ENCODE measurements at regions not wholly inside any gene's neighbourhood (a gene's known extent, or its start where the extent isn't known, plus 50 kb on each side); places are given as distances from the start of the nearest gene placed in this dataset.

DNA sequence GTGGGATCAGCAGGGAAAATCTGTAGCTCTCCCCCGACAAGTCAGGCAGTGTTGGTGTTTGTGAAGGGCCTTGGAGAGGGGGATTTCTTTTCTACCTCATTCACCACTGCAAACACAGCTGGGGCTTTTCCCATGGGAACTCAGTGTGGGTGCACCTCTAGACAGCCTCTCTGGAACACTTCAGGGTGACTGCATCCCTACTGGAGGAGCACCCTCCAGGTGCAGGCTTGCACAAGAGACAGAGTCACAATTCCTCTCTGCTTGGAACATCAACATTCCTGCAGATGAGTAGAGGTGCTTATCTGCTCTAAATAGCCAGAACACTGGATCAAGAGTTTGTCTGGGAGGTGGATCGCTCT, 72.7 kb upstream of the AKAP13 start:
- no peak for DNase-seq (ENCODE audit: low read depth in 3 of 3)

DNA sequence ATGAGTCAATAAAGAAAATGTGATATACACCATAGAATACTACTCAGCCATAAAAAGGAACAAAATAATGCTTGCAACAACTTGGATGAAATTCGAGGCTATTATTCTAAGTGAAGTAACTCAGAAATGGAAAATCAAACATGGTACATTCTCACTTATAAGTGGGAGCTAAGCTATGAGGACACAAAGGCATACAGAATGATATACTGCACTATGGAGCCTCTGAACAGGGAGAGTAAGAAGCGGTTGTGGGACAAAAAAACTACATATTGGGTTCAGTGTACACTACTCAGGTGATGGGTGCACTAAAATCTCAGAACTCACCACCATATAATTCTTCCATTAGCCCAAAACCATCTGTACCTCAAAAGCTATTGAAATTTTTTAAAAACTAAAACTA, 68.8 kb upstream of the AKAP13 start:
- DNase-seq (ENCODE audit: low read depth in 3 of 3) = no peak

DNA sequence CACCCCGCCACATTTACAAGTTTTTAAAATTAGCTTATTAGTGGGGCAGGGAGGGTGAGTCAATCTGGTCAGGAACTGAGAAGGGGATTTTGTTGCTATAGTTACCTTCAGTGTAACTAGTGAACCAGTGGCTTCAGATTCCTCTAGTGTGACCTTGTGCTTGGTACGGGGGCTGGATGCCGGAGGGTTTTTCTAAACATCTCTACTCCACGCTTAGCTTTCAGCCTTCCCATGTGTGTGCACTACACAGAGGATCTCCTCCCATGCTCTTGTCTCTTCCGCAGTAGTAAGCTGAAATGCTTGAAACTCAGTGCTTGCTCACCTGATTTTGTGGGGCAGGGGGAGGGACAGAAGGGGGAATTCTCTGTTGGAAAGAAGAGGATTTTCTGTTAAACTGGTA, 67.9 kb upstream of the AKAP13 start:
- DNase-seq (ENCODE audit: low read depth in 3 of 3) = no peak

DNA sequence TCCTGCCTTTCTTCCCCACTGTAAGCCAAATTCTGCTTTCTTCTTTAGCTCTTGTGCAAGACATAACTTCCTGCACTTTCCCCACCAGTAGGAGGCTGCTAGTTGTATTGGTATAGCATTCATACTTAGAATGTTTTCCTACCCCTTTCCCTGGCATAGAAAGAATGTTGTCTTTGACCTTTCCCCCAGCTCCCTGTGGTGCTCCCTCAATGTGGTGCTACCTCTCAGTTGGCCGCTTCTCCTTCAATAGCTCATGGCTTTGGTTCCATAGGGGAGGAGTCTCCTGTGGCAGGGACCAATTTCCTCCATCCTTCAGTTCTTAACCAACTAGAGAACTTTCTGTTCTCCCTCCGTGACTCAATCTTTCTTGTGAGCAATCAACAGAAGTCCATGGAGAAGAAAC, 67.5 kb upstream of the AKAP13 start:
- no peak for DNase-seq (ENCODE audit: low read depth in 3 of 3)

DNA sequence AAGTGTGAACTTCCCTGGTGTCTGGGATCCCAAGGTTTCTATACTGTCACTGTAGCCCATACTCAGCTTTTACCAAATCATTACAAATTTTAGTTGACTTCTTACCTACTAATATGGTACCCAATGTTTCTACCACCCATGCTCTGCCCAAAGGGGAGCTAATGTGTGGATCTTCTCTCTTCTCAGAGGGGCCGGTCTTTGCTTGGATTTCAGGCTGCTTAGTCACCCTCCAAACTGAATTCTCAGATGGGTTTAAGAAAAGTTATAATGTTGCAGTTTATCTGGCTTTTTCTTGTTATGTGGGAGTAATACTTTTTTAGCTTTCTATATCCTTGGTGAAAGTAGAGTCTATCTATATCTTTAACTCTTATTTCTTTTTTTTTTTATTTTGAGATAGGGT, 67.1 kb upstream of the AKAP13 start:
- no peak for DNase-seq (ENCODE audit: low read depth in 3 of 3)

- no peak for DNase-seq (ENCODE audit: low read depth in 3 of 3)
Observed at GRCh38 chr15:85314146-85314545, 66.3 kb upstream of the AKAP13 start.

- no peak for DNase-seq (ENCODE audit: low read depth in 3 of 3)
Observed at GRCh38 chr15:85314633-85315032, 65.8 kb upstream of the AKAP13 start.

- DNase-seq (ENCODE audit: low read depth in 3 of 3) = no peak
Observed at GRCh38 chr15:85316244-85316934, 64.0 kb upstream of the AKAP13 start.

DNA sequence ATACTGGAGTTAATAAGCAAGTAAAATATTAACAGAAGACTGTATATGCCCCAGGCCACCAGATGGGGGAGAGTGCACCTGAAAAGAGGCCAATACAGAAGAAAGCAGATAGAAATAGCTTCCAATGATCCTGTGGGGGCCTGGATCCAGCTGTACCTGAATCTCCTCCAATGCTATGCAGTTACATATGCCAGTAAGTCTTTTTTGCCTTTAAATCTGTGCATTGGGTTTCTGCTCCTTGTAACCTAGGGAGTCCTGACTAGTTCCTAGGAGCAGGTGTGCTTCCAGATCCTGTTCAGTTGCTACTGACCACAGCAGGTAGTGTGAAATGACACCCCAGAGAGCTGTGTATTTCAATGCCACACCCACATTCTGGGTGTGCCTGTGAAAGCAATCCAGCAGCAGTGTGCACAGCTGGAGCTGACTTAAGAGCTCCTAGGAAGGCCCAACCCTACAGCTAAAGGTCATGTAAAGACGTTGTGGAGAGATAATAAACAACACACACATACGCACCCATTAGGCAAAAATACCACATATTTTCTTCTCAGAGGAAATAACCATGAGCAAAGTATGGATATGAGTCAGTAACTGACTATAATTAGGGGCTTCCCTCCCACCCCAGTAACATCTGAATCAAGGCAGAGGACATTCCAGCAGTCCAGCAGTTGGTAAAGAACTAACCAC, 62.2 kb upstream of the AKAP13 start:
- DNase-seq (ENCODE audit: low read depth in 3 of 3) = no peak

- DNase-seq (ENCODE audit: low read depth in 3 of 3) = no peak
Observed at GRCh38 chr15:85318732-85319076, 61.7 kb upstream of the AKAP13 start.

GRCh38 chr15:85324202-85324601, 56.2 kb upstream of the AKAP13 start:
- DNase-seq (ENCODE audit: low read depth in 3 of 3) = no peak

GRCh38 chr15:85325834-85326233, 54.6 kb upstream of the AKAP13 start:
- DNase-seq (ENCODE audit: low read depth in 3 of 3) = no peak

DNA sequence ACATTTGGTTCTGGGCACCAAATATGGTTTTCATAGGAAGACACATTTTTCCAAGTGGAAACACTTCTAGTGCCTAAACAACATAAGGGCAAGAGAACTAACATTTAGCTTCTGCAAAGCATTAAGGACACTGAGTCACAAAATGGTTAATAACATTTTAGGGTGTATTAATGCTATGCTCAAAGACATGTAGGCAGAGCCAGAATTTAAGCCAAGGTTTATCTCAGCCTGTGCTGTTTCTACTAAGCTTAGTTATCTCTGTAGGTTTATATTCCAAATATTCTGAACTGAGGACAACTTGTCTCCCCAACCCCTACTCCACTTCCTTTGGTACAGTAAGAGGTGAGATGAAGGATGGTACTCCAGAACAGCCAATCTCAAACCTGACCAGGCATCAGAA, 54.1 kb upstream of the AKAP13 start:
- DNase-seq (ENCODE audit: low read depth in 3 of 3) = no peak

- no peak for DNase-seq (ENCODE audit: low read depth in 3 of 3)
Observed at GRCh38 chr15:85327820-85328219, 52.6 kb upstream of the AKAP13 start.

DNA sequence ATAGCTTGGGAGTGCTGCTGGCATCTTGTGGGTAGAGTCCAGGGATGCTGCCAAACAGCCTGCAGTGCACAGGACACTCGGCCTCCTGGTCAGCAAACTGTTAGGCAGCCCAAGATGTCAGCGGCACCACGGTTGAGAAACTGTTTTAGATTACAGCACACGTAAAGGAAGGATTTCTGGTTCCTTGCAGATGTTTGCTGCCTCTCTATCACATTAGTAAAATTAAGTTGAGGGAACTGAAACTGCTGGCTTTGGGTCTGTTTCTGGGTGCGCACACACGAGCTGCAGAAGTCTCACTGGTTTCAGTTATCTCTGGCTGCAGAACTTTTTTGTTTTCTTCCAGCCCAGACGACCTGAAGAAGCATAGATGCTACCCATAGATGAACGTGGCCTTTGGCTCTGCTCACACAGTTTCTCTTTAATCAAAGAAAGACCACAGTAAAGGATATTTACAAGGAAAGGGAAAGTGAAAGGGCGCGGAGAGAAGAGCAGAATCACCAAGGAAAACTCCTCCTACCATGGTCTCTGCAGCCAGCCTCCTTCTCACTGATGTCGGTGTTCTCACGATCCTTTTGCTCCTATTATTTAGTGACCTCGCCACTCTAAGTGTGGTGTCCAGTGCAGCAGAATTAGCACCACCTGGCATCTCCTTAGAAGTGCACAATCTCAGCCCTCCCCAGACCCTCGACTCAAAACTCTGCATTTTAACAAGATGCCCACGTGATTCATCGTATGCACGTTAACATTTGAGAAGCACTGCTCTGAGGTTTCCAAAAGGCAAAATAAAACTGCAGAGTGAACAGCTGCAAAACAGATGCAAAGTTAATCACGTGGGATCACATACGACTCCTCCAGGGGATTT, 50.6 kb upstream of the AKAP13 start:
- DNase-seq (ENCODE audit: low read depth in 3 of 3) = peak in 2 of 3 experiments; percentile 14 to 18
